Right lobe of liver (tissue), 4 donors: ENCODE measurements at regions not wholly inside any gene's neighbourhood (a gene's known extent, or its start where the extent isn't known, plus 50 kb on each side); places are given as distances from the start of the nearest gene placed in this dataset.

Experiments
- POLR2A ChIP-seq: fragments of 450-650 bp; IDR thresholded peaks from one replicate; pipeline ENCODE4 v1.6.1; 2017; ENCODE audit warnings: antibody characterized with exemption, mild to moderate bottlenecking
- TF ChIP-seq, protein P1 (sequence below), 4 donors: fragments of 200-600 bp in 3 of 4; fragments of 450-650 bp in 1 of 4; IDR thresholded peaks; one replicate each; pipeline versions ENCODE4 v1.5.1 to v1.8.0; 2016 to 2022; ENCODE audit warnings: antibody characterized with exemption in 4 of 4, mild to moderate bottlenecking in 2 of 4
- donor health status: DM: no; HTN: no; CAD: no.
- donor health status: DM: no; HTN: no; CAD: no.
- donor health status: DM: no; HTN: yes; CAD: no.

DNA sequence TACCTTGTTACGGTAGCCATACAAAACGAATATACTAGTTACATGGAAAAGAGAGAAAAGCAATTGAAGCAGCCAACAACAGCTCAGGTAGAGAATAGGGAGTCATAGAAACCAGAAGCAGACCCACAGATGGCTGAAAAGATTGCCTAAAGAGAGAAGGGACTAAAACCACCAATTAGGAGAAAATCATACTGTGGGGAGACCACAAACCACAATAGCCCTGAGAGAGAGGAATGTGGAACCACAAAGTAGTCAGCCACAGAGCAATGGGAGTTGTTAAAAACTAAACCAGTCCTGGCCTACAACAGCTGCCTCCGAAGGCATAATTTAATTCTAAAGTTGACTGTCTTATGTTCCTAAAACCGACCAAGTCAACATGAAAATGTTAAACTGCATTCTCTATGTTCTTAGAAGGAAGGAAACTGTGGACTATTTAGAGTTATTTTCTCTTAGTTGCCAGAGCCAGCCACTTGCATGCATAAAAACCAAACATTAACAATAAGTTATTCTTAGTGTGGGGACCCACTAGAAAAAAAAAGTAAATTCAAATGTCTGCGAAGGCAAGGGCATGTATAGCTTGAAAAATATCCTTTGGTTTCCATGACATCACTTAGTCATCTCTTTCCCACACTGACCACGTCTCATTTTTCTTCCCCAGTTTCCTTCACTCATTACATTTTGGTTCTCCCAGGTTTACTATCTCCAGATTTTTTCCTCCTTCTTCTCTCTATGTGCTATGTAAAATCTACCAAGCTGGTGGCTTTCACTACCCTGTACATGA, 398.1 kb downstream of the NOVA1 start:
- TF ChIP-seq, protein P1, sequence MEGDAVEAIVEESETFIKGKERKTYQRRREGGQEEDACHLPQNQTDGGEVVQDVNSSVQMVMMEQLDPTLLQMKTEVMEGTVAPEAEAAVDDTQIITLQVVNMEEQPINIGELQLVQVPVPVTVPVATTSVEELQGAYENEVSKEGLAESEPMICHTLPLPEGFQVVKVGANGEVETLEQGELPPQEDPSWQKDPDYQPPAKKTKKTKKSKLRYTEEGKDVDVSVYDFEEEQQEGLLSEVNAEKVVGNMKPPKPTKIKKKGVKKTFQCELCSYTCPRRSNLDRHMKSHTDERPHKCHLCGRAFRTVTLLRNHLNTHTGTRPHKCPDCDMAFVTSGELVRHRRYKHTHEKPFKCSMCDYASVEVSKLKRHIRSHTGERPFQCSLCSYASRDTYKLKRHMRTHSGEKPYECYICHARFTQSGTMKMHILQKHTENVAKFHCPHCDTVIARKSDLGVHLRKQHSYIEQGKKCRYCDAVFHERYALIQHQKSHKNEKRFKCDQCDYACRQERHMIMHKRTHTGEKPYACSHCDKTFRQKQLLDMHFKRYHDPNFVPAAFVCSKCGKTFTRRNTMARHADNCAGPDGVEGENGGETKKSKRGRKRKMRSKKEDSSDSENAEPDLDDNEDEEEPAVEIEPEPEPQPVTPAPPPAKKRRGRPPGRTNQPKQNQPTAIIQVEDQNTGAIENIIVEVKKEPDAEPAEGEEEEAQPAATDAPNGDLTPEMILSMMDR (IDR thresholded peaks at IDR 0.05): no peak
- no peak for TF ChIP-seq POLR2A
